Liver (tissue), 8 donors: ENCODE measurements at regions not wholly inside any gene's neighbourhood (a gene's known extent, or its start where the extent isn't known, plus 50 kb on each side); places are given as distances from the start of the nearest gene placed in this dataset.

Source experiments
- DNase-seq: peaks from one replicate; pipeline ENCODE4 v3.0.0-alpha.2; 2017; ENCODE audit warnings: low spot score
- H3K27ac ChIP-seq, 2 donors: one replicate each; pipeline ENCODE4 v1.7.0; 2013; ENCODE audit warnings: inconsistent platforms in 2 of 2, low read length in 2 of 2, control low read depth in 1 of 2, low read depth in 1 of 2, mild to moderate bottlenecking in 1 of 2
- H3K27me3 ChIP-seq, 4 donors: one replicate each; pipeline versions ENCODE4 v1.6.1 to v1.7.0; 2013; ENCODE audit warnings: low read length in 3 of 4, inconsistent platforms in 1 of 4, mild to moderate bottlenecking in 1 of 4, moderate library complexity in 1 of 4; ENCODE audit not compliant: control insufficient read depth in 4 of 4, insufficient read depth in 4 of 4
- H3K36me3 ChIP-seq, 4 donors: one replicate each; pipeline versions ENCODE4 v1.6.1 to v1.7.0; 2013; ENCODE audit warnings: low read length in 3 of 4, mild to moderate bottlenecking in 3 of 4, low read depth in 1 of 4, moderate library complexity in 1 of 4; ENCODE audit not compliant: control insufficient read depth in 4 of 4, insufficient read depth in 3 of 4
- H3K4me1 ChIP-seq, 4 donors: one replicate each; pipeline versions ENCODE4 v1.6.1 to v1.7.0; 2013; ENCODE audit warnings: low read length in 3 of 4, mild to moderate bottlenecking in 3 of 4, moderate library complexity in 1 of 4; ENCODE audit not compliant: control insufficient read depth in 4 of 4, insufficient read depth in 4 of 4
- H3K4me3 ChIP-seq, 3 donors: one replicate each; pipeline versions ENCODE4 v1.6.1 to v1.7.0; 2013; ENCODE audit warnings: low read length in 3 of 3, control low read depth in 1 of 3, low read depth in 1 of 3, mild to moderate bottlenecking in 1 of 3
- H3K9ac ChIP-seq, 2 donors: one replicate each; pipeline ENCODE4 v1.7.0; 2013; ENCODE audit warnings: low read length in 2 of 2, mild to moderate bottlenecking in 2 of 2, moderate library complexity in 2 of 2, control low read depth in 1 of 2, low read depth in 1 of 2
- H3K9me3 ChIP-seq, 4 donors: one replicate each; pipeline versions ENCODE4 v1.6.1 to v1.7.0; 2013; ENCODE audit warnings: low read length in 3 of 4; ENCODE audit not compliant: control insufficient read depth in 4 of 4
- ATF3 ChIP-seq: IDR thresholded peaks from 2 replicates; pipeline ENCODE4 v1.6.1; 2016; ENCODE audit warnings: antibody characterized with exemption
- CTCF ChIP-seq: fragments of 150-350 bp; IDR thresholded peaks from 2 replicates; pipeline ENCODE4 v1.5.1; 2017; ENCODE audit warnings: improper control_type of control experiment, low read depth, low read length; ENCODE audit not compliant: missing input control
- EGR1 ChIP-seq, 2 donors: IDR thresholded peaks; 2 replicates each; pipeline ENCODE4 v1.6.1; 2016 to 2018; ENCODE audit warnings: antibody characterized with exemption in 2 of 2, low read depth in 2 of 2
- FOXA1 ChIP-seq: IDR thresholded peaks from 2 replicates; pipeline ENCODE4 v1.6.1; 2016; ENCODE audit warnings: antibody characterized with exemption
- FOXA2 ChIP-seq: IDR thresholded peaks from 2 replicates; pipeline ENCODE4 v1.6.1; 2016; ENCODE audit warnings: antibody characterized with exemption
- HNF4A ChIP-seq, 2 donors: conservative IDR thresholded peaks; 2 replicates each; pipeline ENCODE4 v1.6.1; 2016; ENCODE audit warnings: antibody characterized with exemption in 2 of 2, mild to moderate bottlenecking in 2 of 2
- HNF4G ChIP-seq: IDR thresholded peaks from 2 replicates; pipeline ENCODE4 v1.6.1; 2016; ENCODE audit warnings: antibody characterized with exemption
- JUND ChIP-seq, 2 donors: IDR thresholded peaks; 2 replicates each; pipeline ENCODE4 v1.6.1; 2016; ENCODE audit warnings: antibody characterized with exemption in 2 of 2
- MAX ChIP-seq: IDR thresholded peaks from 2 replicates; pipeline ENCODE4 v1.6.1; 2016; ENCODE audit warnings: antibody characterized with exemption
- NR2F2 ChIP-seq: IDR thresholded peaks from 2 replicates; pipeline ENCODE4 v1.6.1; 2016; ENCODE audit warnings: antibody characterized with exemption
- RAD21 ChIP-seq, 2 donors: IDR thresholded peaks; 2 replicates each; pipeline ENCODE4 v1.6.1; 2016; ENCODE audit warnings: antibody characterized with exemption in 2 of 2, mild to moderate bottlenecking in 2 of 2
- REST ChIP-seq: IDR thresholded peaks from 2 replicates; pipeline ENCODE4 v1.6.1; 2016; ENCODE audit warnings: antibody characterized with exemption, mild to moderate bottlenecking
- RXRA ChIP-seq, 2 donors: IDR thresholded peaks; 2 replicates each; pipeline ENCODE4 v1.6.1; 2017 to 2018; ENCODE audit warnings: antibody characterized with exemption in 2 of 2, mild to moderate bottlenecking in 1 of 2
- SP1 ChIP-seq: IDR thresholded peaks from 2 replicates; pipeline ENCODE4 v1.6.1; 2018; ENCODE audit warnings: antibody characterized with exemption, mild to moderate bottlenecking
- TAF1 ChIP-seq: conservative IDR thresholded peaks from 2 replicates; pipeline ENCODE4 v1.6.1; 2016; ENCODE audit warnings: antibody characterized with exemption, mild to moderate bottlenecking
- YY1 ChIP-seq: IDR thresholded peaks from 2 replicates; pipeline ENCODE4 v1.6.1; 2016; ENCODE audit warnings: antibody characterized with exemption, mild to moderate bottlenecking
- ZBTB33 ChIP-seq: IDR thresholded peaks from 2 replicates; pipeline ENCODE4 v1.6.1; 2016; ENCODE audit warnings: antibody characterized with exemption
- WGBS: extraction: QIAGEN DNeasy Blood & Tissue Kit; methylation state at CpG from one replicate; pipeline ENCODE4 v1.1.7; 2013; 5-methylcytosine and 5-hydroxymethylcytosine counted together
- donor health status: healthy.
- donor health status: healthy.
- donor health status: healthy.
- donor health status: healthy.
- donor health status: healthy.

- peaks cover 0 to 5% (median 0%) of the 10 kb centered on the region in 4 donors for H3K9me3 ChIP-seq
- DNase-seq = no peak
These were observed 416.3 kb upstream of the COBL start for GRCh38 chr7:51732951-51733350.

GRCh38 chr7:51732116-51732515 is 415.5 kb upstream of the COBL start:
- 44% methylated on average over 5 of the region's 5 CpGs for WGBS
- peaks cover 0 to 5% (median 0%) of the 10 kb centered on the region in 4 donors for H3K9me3 ChIP-seq
- H3K9ac ChIP-seq = no peak overlapping the region

More at GRCh38 chr7:51732951-51733350, 416.3 kb upstream of the COBL start:
- Histone ChIP-seq H3K9ac (no peak overlapping the region), H3K27ac (no peak overlapping the region), H3K36me3 (no peaks in the 10 kb centered on the region), H3K27me3 (no peaks in the 10 kb centered on the region), H3K4me3 (no peak overlapping the region), H3K4me1 (no peaks in the 10 kb centered on the region)
- no peak for TF ChIP-seq MAX

More at GRCh38 chr7:51732116-51732515, 415.5 kb upstream of the COBL start:
- Histone ChIP-seq H3K36me3 (no peaks in the 10 kb centered on the region), H3K27ac (no peak overlapping the region), H3K4me1 (no peaks in the 10 kb centered on the region), H3K27me3 (no peaks in the 10 kb centered on the region), H3K4me3 (no peak overlapping the region)
- TF ChIP-seq TAF1 = no peak
- TF ChIP-seq ATF3 = no peak
- TF ChIP-seq MAX = no peak
- TF ChIP-seq EGR1 (IDR thresholded peaks at IDR 0.05; ENCODE audit: low read depth in 2 of 2) = no peak
- TF ChIP-seq FOXA2 = no peak
- TF ChIP-seq ZBTB33 = no peak
- no peak for TF ChIP-seq NR2F2
- TF ChIP-seq REST = no peak
- TF ChIP-seq YY1 = no peak
- no peak for TF ChIP-seq HNF4A (conservative IDR thresholded peaks at IDR 0.05)
- no peak for TF ChIP-seq FOXA1
- TF ChIP-seq RAD21 (IDR thresholded peaks at IDR 0.05) = no peak
- TF ChIP-seq RXRA (IDR thresholded peaks at IDR 0.05) = no peak
- no peak for TF ChIP-seq SP1
- no peak for TF ChIP-seq CTCF
- no peak for TF ChIP-seq HNF4G
- TF ChIP-seq JUND (IDR thresholded peaks at IDR 0.05) = no peak
- no peak for DNase-seq
